ENCODE measurements at regions not wholly inside any gene's neighbourhood (a gene's known extent, or its start where the extent isn't known, plus 50 kb on each side); places are given as distances from the start of the nearest gene placed in this dataset.

DNA sequence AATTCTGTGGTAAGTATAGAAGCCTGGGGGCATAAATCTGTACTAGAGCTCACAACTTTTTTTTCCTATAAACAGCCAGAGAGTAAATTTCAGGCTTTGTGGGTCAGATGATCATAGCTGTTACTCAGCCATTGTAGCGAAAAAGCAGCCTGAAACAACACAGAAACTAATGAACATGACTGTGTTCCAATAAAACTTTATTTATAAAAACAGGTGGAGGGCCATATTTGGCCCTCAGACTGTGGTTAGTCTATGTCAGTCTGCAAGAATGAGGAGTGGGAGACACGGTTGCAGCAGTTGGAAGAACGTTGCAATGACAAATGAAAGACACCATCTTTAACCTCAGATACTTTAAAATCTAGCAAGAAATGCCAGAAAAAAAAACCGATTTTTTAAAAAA, 389.6 kb upstream of the PRKCQ start:
- BruUV-seq (replicated peaks) = no TSS peak

DNA sequence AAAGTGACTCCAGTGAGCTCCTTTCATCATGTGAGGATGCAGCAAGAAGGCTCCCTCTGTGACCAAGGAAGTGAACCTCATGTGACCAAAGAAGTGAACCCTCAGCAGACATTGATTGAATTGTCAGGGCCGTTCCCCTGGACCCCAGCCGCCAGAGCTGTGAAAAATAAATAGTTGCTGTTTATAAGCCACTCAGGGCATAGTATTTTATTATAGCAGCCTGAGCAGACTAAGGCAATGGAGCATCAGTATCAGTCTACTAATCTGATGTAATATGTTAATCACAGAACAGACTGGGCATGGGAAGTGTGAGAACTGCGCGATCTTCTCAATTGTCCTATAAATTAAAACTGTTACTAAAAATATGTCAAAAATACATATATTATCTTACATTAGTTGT, 384.5 kb upstream of the PRKCQ start:
- no peaks in the 10 kb centered on the region for H3K9me2 ChIP-seq (replicated peaks; ENCODE audit: low read length)
- no peak overlapping the region for H3K27ac ChIP-seq (ENCODE audit: low read length)
- no peak overlapping the region for H3K4me2 ChIP-seq (ENCODE audit: low read length)
- TF ChIP-seq CTCF (conservative IDR thresholded peaks at IDR 0.05; ENCODE audit: low read depth, low read length) = no peak
- no peak for TF ChIP-seq EZH2phosphoT487 (IDR thresholded peaks at IDR 0.05; ENCODE audit: borderline replicate concordance, low read length)
- no peak for TF ChIP-seq EZH2 (IDR thresholded peaks at IDR 0.05; ENCODE audit: low read length, unreplicated experiment)
- no peaks in the 10 kb centered on the region for H3K27me3 ChIP-seq (ENCODE audit: low read length)
- CTCF ChIA-PET = no interaction called here
- no peaks in the 10 kb centered on the region for H3F3A ChIP-seq (ENCODE audit: low read length, unreplicated experiment)
- ATAC-seq = no peak
- H3K79me2 ChIP-seq (ENCODE audit: low read length) = no peaks in the 10 kb centered on the region
- H3K4me3 ChIP-seq (ENCODE audit: low read length) = no peak overlapping the region
- no peaks in the 10 kb centered on the region for H3K36me3 ChIP-seq (ENCODE audit: low read depth, low read length)
- no peaks in the 10 kb centered on the region for H3K4me1 ChIP-seq (ENCODE audit: insufficient read depth, low read length)
- POLR2A ChIA-PET (ENCODE audit: unreplicated experiment) = no interaction called here
- no peaks in the 10 kb centered on the region for H4K20me1 ChIP-seq (ENCODE audit: low read length)
- DNase-seq = no peak
- intact Hi-C loops (cut with micrococcal nuclease) = no loop called here
- no peak overlapping the region for H2AFZ ChIP-seq (ENCODE audit: low read length)
- BruUV-seq (replicated peaks) = no TSS peak
- no peak overlapping the region for H3K9ac ChIP-seq (ENCODE audit: low read length)
- no peaks in the 10 kb centered on the region for H3K9me3 ChIP-seq (ENCODE audit: low read length)

More for the DNA sequence above, 389.6 kb upstream of the PRKCQ start:
- Histone ChIP-seq H2AFZ (ENCODE audit: low read length) (no peak overlapping the region), H3K9ac (ENCODE audit: low read length) (no peak overlapping the region), H3K4me1 (ENCODE audit: insufficient read depth, low read length) (no peaks in the 10 kb centered on the region), H3K27me3 (ENCODE audit: low read length) (0 out of 2 replicates have a peak, but pooled peaks cover 3% of the 10 kb centered on the region), H3K9me2 (replicated peaks; ENCODE audit: low read length) (no peaks in the 10 kb centered on the region), H3K27ac (ENCODE audit: low read length) (no peak overlapping the region), H3K79me2 (ENCODE audit: low read length) (no peaks in the 10 kb centered on the region), H3K4me3 (ENCODE audit: low read length) (no peak overlapping the region), H3K4me2 (ENCODE audit: low read length) (no peak overlapping the region), H3K36me3 (ENCODE audit: low read depth, low read length) (no peaks in the 10 kb centered on the region), H3F3A (ENCODE audit: low read length, unreplicated experiment) (no peaks in the 10 kb centered on the region), H3K9me3 (ENCODE audit: low read length) (no peaks in the 10 kb centered on the region), H4K20me1 (ENCODE audit: low read length) (no peaks in the 10 kb centered on the region)
- DNase-seq = no peak
- no peak for TF ChIP-seq CTCF (conservative IDR thresholded peaks at IDR 0.05; ENCODE audit: low read depth, low read length)
- TF ChIP-seq EZH2 (IDR thresholded peaks at IDR 0.05; ENCODE audit: low read length, unreplicated experiment) = no peak
- TF ChIP-seq EZH2phosphoT487 (IDR thresholded peaks at IDR 0.05; ENCODE audit: borderline replicate concordance, low read length) = no peak
- POLR2A ChIA-PET (ENCODE audit: unreplicated experiment) = no interaction called here
- ATAC-seq = no peak
- CTCF ChIA-PET = no interaction called here
- intact Hi-C loops (cut with micrococcal nuclease) = no loop called here

GRCh38 chr10:6962576-6962975, 382.5 kb upstream of the PRKCQ start:
- H3K4me2 ChIP-seq (ENCODE audit: low read length) = no peak overlapping the region
- H3K4me1 ChIP-seq (ENCODE audit: insufficient read depth, low read length) = no peaks in the 10 kb centered on the region
- intact Hi-C loops (cut with micrococcal nuclease) = no loop called here
- POLR2A ChIA-PET (ENCODE audit: unreplicated experiment) = no interaction called here
- H3K27ac ChIP-seq (ENCODE audit: low read length) = no peak overlapping the region
- no peaks in the 10 kb centered on the region for H3F3A ChIP-seq (ENCODE audit: low read length, unreplicated experiment)
- no peaks in the 10 kb centered on the region for H3K79me2 ChIP-seq (ENCODE audit: low read length)
- no peak overlapping the region for H3K9ac ChIP-seq (ENCODE audit: low read length)
- DNase-seq = no peak
- no peaks in the 10 kb centered on the region for H3K36me3 ChIP-seq (ENCODE audit: low read depth, low read length)
- no peak overlapping the region for H2AFZ ChIP-seq (ENCODE audit: low read length)
- ATAC-seq = no peak
- TF ChIP-seq CTCF (conservative IDR thresholded peaks at IDR 0.05; ENCODE audit: low read depth, low read length) = no peak
- TF ChIP-seq EZH2 (IDR thresholded peaks at IDR 0.05; ENCODE audit: low read length, unreplicated experiment) = no peak
- no peak for TF ChIP-seq EZH2phosphoT487 (IDR thresholded peaks at IDR 0.05; ENCODE audit: borderline replicate concordance, low read length)
- no peaks in the 10 kb centered on the region for H3K9me3 ChIP-seq (ENCODE audit: low read length)
- H4K20me1 ChIP-seq (ENCODE audit: low read length) = no peaks in the 10 kb centered on the region
- no peaks in the 10 kb centered on the region for H3K27me3 ChIP-seq (ENCODE audit: low read length)
- BruUV-seq (replicated peaks) = no TSS peak
- H3K4me3 ChIP-seq (ENCODE audit: low read length) = no peak overlapping the region
- H3K9me2 ChIP-seq (replicated peaks; ENCODE audit: low read length) = no peaks in the 10 kb centered on the region
- CTCF ChIA-PET = no interaction called here
